NCI-H774 (cell line): ENCODE measurements at regions not wholly inside any gene's neighbourhood (a gene's known extent, or its start where the extent isn't known, plus 50 kb on each side); places are given as distances from the start of the nearest gene placed in this dataset.
"Not testable (repeated sequence)": the region's sequence is repeated elsewhere in the genome, so short reads cannot be mapped to it uniquely, and the experiment has no call there.

Experiments
- DNase-seq: peaks from one replicate; lab custom pipeline; 2025; lab: John Stamatoyannopoulos, UW

GRCh38 chr11:110874437-110875030 is 162.3 kb upstream of the ARHGAP20 start:
- DNase-seq = no peak

DNA sequence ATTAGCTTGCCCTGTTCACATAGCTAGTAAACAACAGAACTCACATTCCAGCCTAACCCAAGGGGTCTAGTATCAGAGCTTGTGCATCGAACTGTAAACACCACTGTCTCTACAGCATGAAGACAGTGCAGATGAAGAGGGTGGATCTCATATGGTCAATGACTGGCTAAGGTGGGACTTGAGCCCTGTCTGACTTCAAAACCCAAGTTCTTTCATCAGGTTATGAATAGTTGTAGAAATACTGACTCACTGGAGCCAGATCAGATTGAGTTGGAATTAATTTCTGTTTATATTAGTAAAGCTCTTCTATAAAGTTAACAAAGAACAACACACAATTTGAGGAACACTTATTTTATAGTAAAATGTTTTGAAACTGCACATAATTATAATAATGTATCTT is 161.7 kb upstream of the ARHGAP20 start:
- no peak for DNase-seq

- no peak for DNase-seq
Observed at GRCh38 chr11:110870816-110871522, 158.7 kb upstream of the ARHGAP20 start.

DNA sequence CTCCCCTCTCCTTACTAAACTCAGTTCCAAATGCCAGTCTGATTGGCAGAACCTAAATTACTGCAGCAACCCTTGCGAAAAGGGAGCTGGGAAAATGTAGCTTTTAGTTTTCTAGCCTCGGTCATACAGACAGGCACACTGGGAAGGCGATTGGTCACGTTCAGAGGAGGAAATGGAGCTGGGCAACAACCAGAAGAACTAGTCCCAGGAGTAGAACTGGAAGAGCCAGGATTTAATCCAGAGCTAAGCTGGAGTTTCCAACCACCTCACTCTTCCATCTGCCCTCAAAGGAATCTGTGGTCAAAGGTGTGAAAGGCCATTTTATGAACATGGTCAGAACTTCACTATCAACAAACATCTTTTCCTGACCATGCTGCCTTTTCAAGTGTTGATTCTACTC is 155.7 kb upstream of the ARHGAP20 start:
- no peak for DNase-seq

GRCh38 chr11:110866081-110866480 is 153.8 kb upstream of the ARHGAP20 start:
- no peak for DNase-seq

GRCh38 chr11:110862407-110862806 is 150.2 kb upstream of the ARHGAP20 start:
- DNase-seq = no peak

DNA sequence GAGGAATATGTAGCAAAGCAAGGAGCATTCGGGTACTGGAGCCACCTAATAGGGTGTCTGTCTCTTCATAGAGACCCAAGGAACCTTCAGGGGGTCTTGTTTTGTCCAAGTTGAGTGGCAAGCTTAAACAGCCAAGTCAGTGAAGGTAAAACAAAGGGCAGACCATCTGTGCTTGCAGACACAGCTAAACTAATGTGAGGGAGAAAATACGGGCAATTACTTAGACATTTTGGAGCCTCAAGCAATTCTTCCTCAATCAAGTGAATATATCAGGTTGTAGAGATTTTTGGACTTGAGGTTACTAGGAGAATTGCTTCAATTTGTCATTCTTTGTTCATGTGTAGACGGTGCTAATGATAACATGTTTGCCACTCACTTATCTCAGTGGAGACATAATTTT is 148.2 kb upstream of the ARHGAP20 start:
- DNase-seq = no peak

- no peak for DNase-seq
Observed at GRCh38 chr11:110859998-110860397, 147.8 kb upstream of the ARHGAP20 start.

GRCh38 chr11:110859240-110859840 is 147.1 kb upstream of the ARHGAP20 start:
- DNase-seq = no peak

DNA sequence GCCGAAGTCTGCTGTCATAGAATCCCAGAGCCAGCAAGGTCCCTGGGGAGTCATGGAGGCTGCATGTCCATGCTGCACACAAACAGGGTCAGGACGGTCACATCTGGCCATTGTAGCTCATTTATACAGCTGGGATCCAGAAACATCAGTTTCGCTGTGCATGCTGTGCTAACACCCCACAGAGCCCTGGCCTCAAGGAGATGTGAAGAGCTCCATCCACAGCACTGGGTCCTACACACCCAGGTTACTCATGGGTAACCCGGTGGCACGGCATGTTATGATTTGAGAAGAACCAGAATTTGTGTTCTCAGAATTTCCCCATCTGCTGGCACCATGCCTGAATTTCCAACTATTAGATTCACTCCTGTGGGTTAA is 146.3 kb upstream of the ARHGAP20 start:
- no peak for DNase-seq

DNA sequence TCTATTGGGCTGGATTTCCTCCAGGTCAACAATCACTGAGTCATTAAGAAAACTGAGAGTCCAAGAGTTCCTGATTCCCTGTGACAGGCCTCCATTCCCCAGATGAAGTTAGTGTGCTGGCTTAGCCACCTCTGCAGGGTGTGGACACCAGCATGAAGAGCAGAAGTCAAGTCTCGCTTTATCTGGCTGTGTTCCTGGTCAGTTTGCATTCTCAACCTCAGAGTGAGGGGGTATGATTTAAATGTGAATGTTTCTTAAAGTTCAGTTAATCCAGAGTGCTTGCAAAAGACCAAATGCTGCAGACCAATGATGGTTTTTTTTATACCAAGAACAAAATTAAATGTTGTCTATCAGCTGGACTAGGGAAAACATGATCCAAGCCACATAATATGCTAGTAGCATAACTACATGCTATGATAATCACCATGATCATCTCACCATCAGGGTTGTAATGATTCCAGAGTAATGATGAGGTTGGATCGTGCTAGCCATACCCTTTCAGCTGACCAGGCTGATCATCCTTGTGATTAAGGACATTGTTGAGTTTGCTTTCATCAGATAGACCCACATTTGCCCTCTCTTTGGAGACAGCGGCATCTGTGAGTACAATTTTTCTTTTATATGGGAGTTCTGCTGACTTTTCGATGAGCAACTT is 145.8 kb upstream of the ARHGAP20 start:
- DNase-seq = no peak

GRCh38 chr11:110856996-110857812 is 145.0 kb upstream of the ARHGAP20 start:
- DNase-seq = no peak

DNA sequence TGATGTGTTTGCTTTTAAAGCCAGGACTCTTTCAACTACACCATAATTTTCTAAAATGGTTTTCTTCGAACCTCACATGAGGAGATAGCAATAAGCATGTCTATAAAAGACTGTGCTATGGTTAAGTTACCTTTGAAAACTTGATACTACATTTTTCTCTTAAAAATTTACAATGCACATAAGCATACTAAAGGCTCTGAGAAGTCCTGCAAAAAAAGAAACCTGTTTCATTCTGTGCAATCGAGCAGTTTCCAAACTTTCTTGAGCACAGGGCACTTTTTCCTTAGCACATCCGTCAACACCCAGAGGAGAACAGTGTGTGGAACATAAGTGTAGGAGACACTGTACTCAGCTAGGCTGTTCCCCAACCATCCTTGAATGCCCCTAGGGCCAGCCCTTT is 144.1 kb upstream of the ARHGAP20 start:
- DNase-seq = no peak

DNA sequence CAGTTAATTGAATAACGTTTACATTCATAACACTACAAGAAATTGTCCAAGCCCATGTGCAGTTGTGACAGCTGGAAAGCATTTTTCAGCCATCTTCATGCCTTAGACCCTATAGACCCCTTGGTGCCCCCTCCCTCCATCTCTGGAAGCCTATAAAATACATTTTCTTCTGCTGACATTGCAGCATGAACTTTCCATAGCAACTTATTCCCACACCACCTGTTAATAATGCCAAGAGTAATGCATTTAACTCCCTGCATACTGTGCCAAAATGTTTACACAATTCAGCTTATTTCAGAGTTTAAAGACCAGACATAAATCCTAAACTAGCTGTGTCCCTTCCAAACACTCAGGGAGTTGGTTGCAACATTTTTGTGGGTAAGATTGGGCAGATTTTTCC is 143.0 kb upstream of the ARHGAP20 start:
- DNase-seq = no peak

DNA sequence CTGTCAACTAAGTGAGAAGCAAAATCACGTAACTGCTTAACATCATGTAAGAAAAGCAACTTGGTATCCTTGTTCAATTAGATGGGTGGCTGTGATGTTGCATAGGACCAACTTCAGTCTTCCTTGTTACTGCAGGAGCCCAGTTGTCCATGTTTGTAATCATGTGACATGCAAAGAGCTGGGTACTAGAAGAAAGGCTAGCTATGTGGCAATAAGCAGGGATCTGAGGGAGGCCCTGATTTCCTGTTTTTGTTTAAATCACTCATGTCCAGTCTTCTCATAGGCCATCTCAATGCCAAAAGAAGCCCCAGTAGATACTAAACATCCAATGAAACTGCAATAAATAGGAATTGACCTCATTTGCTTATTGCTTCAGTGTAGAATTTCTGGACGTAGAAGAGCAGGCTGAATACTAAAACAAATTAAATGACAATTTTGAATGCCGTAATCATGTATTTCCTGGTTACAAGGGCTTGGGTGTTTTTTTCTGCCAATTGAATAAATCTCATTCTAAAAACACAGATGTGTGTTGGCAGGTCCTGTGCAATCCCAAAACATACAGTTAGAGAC is 140.8 kb upstream of the ARHGAP20 start:
- DNase-seq = no peak

GRCh38 chr11:110850846-110851245 is 138.6 kb upstream of the ARHGAP20 start:
- no peak for DNase-seq

DNA sequence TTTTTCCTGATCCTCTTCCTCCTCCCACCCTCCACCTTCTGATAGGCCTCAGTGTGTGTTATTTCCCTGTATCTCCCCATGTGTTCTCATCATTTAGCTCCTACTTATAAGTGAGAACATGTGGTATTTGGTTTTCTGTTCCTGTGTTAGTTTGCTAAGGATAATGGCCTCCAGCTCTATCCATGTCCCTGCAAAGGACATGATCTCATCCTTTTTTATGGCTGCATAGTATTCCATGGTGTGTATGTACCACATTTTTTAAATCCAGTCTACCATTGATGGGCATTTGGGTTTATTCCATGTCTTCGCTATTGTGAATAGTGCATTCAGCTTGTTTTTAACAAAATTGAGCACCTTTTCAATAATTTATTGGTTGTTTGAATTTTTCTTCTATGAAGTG is 130.8 kb upstream of the ARHGAP20 start:
- DNase-seq = not testable (repeated sequence)

- no peak for DNase-seq
Observed at GRCh38 chr11:110838808-110839207, 126.6 kb upstream of the ARHGAP20 start.

- DNase-seq = no peak
Observed at GRCh38 chr11:110837603-110838002, 125.4 kb upstream of the ARHGAP20 start.

GRCh38 chr11:110835106-110835505 is 122.9 kb upstream of the ARHGAP20 start:
- no peak for DNase-seq

GRCh38 chr11:110833033-110833484 is 120.8 kb upstream of the ARHGAP20 start:
- DNase-seq = no peak

GRCh38 chr11:110832539-110832938 is 120.3 kb upstream of the ARHGAP20 start:
- DNase-seq = no peak
